ENCODE measurements at regions not wholly inside any gene's neighbourhood (a gene's known extent, or its start where the extent isn't known, plus 50 kb on each side); places are given as distances from the start of the nearest gene placed in this dataset.

- DNase-seq: no peak
- Mint-ChIP-seq H3K4me1 (no peaks in the 10 kb centered on the region), H3K36me3 (ENCODE audit: low read depth) (no peaks in the 10 kb centered on the region), H3K9me3 (no peaks in the 10 kb centered on the region), H3K27ac (no peak overlapping the region), H3K4me3 (no peak overlapping the region), H3K27me3 (ENCODE audit: insufficient read depth) (no peaks in the 10 kb centered on the region)
- Histone ChIP-seq H3K4me3 (ENCODE audit: low read length) (no peak overlapping the region), H3K9ac (ENCODE audit: extremely low read depth, low read length, poor library complexity, severe bottlenecking) (no peak overlapping the region), H3K27ac (ENCODE audit: low read depth, low read length) (no peak overlapping the region), H3K27me3 (ENCODE audit: control insufficient read depth, insufficient read depth, low read length, poor library complexity, severe bottlenecking) (no peaks in the 10 kb centered on the region), H3K9me3 (ENCODE audit: control insufficient read depth, low read length) (no peaks in the 10 kb centered on the region), H3K36me3 (ENCODE audit: control insufficient read depth, insufficient read depth, low read length) (no peaks in the 10 kb centered on the region), H3K4me1 (ENCODE audit: control insufficient read depth, insufficient read depth, low read length) (no peaks in the 10 kb centered on the region)
- 88% methylated on average over 1 of the region's 1 CpG; no CpG with 5 or more reads in 1 of the 2 experiments for WGBS, 2 experiments (ENCODE audit: insufficient coverage in 1 of 2, insufficient read length in 1 of 2)
- no peak for TF ChIP-seq CTCF (conservative IDR thresholded peaks at IDR 0.05)
Observed at GRCh38 chr1:218048828-218049420, 236.2 kb upstream of the RRP15 start.

GRCh38 chr1:218049641-218050040, 235.5 kb upstream of the RRP15 start:
- Histone ChIP-seq H3K27me3 (ENCODE audit: control insufficient read depth, insufficient read depth, low read length, poor library complexity, severe bottlenecking) (no peaks in the 10 kb centered on the region), H3K36me3 (ENCODE audit: control insufficient read depth, insufficient read depth, low read length) (no peaks in the 10 kb centered on the region), H3K9ac (ENCODE audit: extremely low read depth, low read length, poor library complexity, severe bottlenecking) (no peak overlapping the region), H3K9me3 (ENCODE audit: control insufficient read depth, low read length) (no peaks in the 10 kb centered on the region), H3K4me3 (ENCODE audit: low read length) (no peak overlapping the region), H3K27ac (ENCODE audit: low read depth, low read length) (no peak overlapping the region), H3K4me1 (ENCODE audit: control insufficient read depth, insufficient read depth, low read length) (no peaks in the 10 kb centered on the region)
- Mint-ChIP-seq H3K4me3 (no peak overlapping the region), H3K36me3 (ENCODE audit: low read depth) (no peaks in the 10 kb centered on the region), H3K4me1 (no peaks in the 10 kb centered on the region), H3K27ac (no peak overlapping the region), H3K9me3 (no peaks in the 10 kb centered on the region), H3K27me3 (ENCODE audit: insufficient read depth) (no peaks in the 10 kb centered on the region)
- WGBS, 2 experiments (ENCODE audit: insufficient coverage in 1 of 2, insufficient read length in 1 of 2): 83 to 94% methylated on average over 7 to 9 of the region's 9 CpGs
- TF ChIP-seq CTCF (conservative IDR thresholded peaks at IDR 0.05): no peak
- no peak for DNase-seq

GRCh38 chr1:218058730-218059129, 226.4 kb upstream of the RRP15 start:
- Histone ChIP-seq H3K9me3 (ENCODE audit: control insufficient read depth, low read length) (no peaks in the 10 kb centered on the region), H3K27me3 (ENCODE audit: control insufficient read depth, insufficient read depth, low read length, poor library complexity, severe bottlenecking) (no peaks in the 10 kb centered on the region), H3K4me1 (ENCODE audit: control insufficient read depth, insufficient read depth, low read length) (no peaks in the 10 kb centered on the region), H3K36me3 (ENCODE audit: control insufficient read depth, insufficient read depth, low read length) (no peaks in the 10 kb centered on the region), H3K27ac (ENCODE audit: low read depth, low read length) (no peak overlapping the region), H3K9ac (ENCODE audit: extremely low read depth, low read length, poor library complexity, severe bottlenecking) (no peak overlapping the region), H3K4me3 (ENCODE audit: low read length) (no peak overlapping the region)
- TF ChIP-seq CTCF (conservative IDR thresholded peaks at IDR 0.05): no peak
- Mint-ChIP-seq H3K4me3 (no peak overlapping the region), H3K36me3 (ENCODE audit: low read depth) (no peaks in the 10 kb centered on the region), H3K9me3 (no peaks in the 10 kb centered on the region), H3K27ac (no peak overlapping the region), H3K4me1 (no peaks in the 10 kb centered on the region), H3K27me3 (ENCODE audit: insufficient read depth) (no peaks in the 10 kb centered on the region)
- WGBS, 2 experiments (ENCODE audit: insufficient coverage in 1 of 2, insufficient read length in 1 of 2): 84 to 100% methylated on average over 1 to 2 of the region's 2 CpGs
- no peak for DNase-seq

Data from endodermal cell (in vitro differentiated cells).